Nephron progenitor cell (in vitro differentiated cells): ENCODE measurements at regions not wholly inside any gene's neighbourhood (a gene's known extent, or its start where the extent isn't known, plus 50 kb on each side); places are given as distances from the start of the nearest gene placed in this dataset.

Source experiments
- DNase-seq: peaks from one replicate; pipeline ENCODE4 v3.0.0; 2021
- H3K27ac Mint-ChIP-seq: 2 replicates; pipeline ENCODE4 v1.8.0; 2021; ENCODE audit warnings: mild to moderate bottlenecking, moderate library complexity, mixed read lengths
- H3K27me3 Mint-ChIP-seq: 2 replicates; pipeline ENCODE4 v1.8.0; 2021; ENCODE audit warnings: mild to moderate bottlenecking, low read depth, mixed read lengths; ENCODE audit not compliant: poor library complexity
- H3K36me3 Mint-ChIP-seq: 2 replicates; pipeline ENCODE4 v1.8.0; 2021; ENCODE audit warnings: low read depth, mixed read lengths
- H3K4me1 Mint-ChIP-seq: 2 replicates; pipeline ENCODE4 v1.8.0; 2021; ENCODE audit warnings: mixed read lengths
- H3K4me3 Mint-ChIP-seq: 2 replicates; pipeline ENCODE4 v1.8.0; 2021; ENCODE audit warnings: mild to moderate bottlenecking, moderate library complexity, mixed read lengths
- H3K9me3 Mint-ChIP-seq: 2 replicates; pipeline ENCODE4 v1.8.0; 2021; ENCODE audit warnings: mild to moderate bottlenecking, moderate library complexity, mixed read lengths
- CTCF ChIP-seq: fragments of 200-600 bp; sonication (generic); IDR thresholded peaks from 2 replicates; pipeline ENCODE4 v1.5.0; 2021; ENCODE audit warnings: antibody characterized with exemption

- Mint-ChIP-seq H3K27ac (no peak overlapping the region), H3K27me3 (no peaks in the 10 kb centered on the region), H3K4me3 (no peak overlapping the region), H3K9me3 (peaks cover 3% of the 10 kb centered on the region), H3K36me3 (no peaks in the 10 kb centered on the region), H3K4me1 (no peaks in the 10 kb centered on the region)
- TF ChIP-seq CTCF: no peak
- no peak for DNase-seq
These were observed 760.4 kb upstream of the CXADR start for GRCh38 chr21:16752475-16752857.

GRCh38 chr21:16755061-16755460, 757.8 kb upstream of the CXADR start:
- H3K4me1 Mint-ChIP-seq: no peaks in the 10 kb centered on the region
- no peak overlapping the region for H3K4me3 Mint-ChIP-seq
- H3K27ac Mint-ChIP-seq: no peak overlapping the region
- TF ChIP-seq CTCF: no peak
- H3K36me3 Mint-ChIP-seq: no peaks in the 10 kb centered on the region
- DNase-seq: no peak
- H3K27me3 Mint-ChIP-seq: no peaks in the 10 kb centered on the region
- H3K9me3 Mint-ChIP-seq: peaks cover 3% of the 10 kb centered on the region

GRCh38 chr21:16767201-16767600, 745.6 kb upstream of the CXADR start:
- no peak overlapping the region for H3K4me3 Mint-ChIP-seq
- H3K4me1 Mint-ChIP-seq: no peaks in the 10 kb centered on the region
- no peak for TF ChIP-seq CTCF
- no peak overlapping the region for H3K27ac Mint-ChIP-seq
- no peaks in the 10 kb centered on the region for H3K36me3 Mint-ChIP-seq
- no peaks in the 10 kb centered on the region for H3K27me3 Mint-ChIP-seq
- H3K9me3 Mint-ChIP-seq: peaks cover 6% of the 10 kb centered on the region
- no peak for DNase-seq

GRCh38 chr21:16768096-16768495, 744.7 kb upstream of the CXADR start:
- Mint-ChIP-seq H3K27ac (no peak overlapping the region), H3K36me3 (no peaks in the 10 kb centered on the region), H3K4me1 (no peaks in the 10 kb centered on the region), H3K27me3 (peaks cover under 1% of the 10 kb centered on the region), H3K4me3 (no peak overlapping the region), H3K9me3 (no peaks in the 10 kb centered on the region)
- TF ChIP-seq CTCF: no peak
- DNase-seq: no peak

GRCh38 chr21:16770266-16770665, 742.6 kb upstream of the CXADR start:
- Mint-ChIP-seq H3K4me1 (peaks cover 4% of the 10 kb centered on the region), H3K36me3 (no peaks in the 10 kb centered on the region), H3K9me3 (no peaks in the 10 kb centered on the region), H3K4me3 (no peak overlapping the region), H3K27ac (no peak overlapping the region), H3K27me3 (peaks cover 3% of the 10 kb centered on the region)
- TF ChIP-seq CTCF: no peak
- DNase-seq: no peak

- Mint-ChIP-seq H3K36me3 (no peaks in the 10 kb centered on the region), H3K27me3 (peaks cover 5% of the 10 kb centered on the region), H3K27ac (no peak overlapping the region), H3K4me1 (peaks cover 5% of the 10 kb centered on the region), H3K9me3 (no peaks in the 10 kb centered on the region), H3K4me3 (no peak overlapping the region)
- DNase-seq: no peak
- no peak for TF ChIP-seq CTCF
These were observed 739.6 kb upstream of the CXADR start for GRCh38 chr21:16773206-16773605.
